Stimulated activated CD4-positive, alpha-beta T cell treated with anti-CD3 and anti-CD28 coated beads, Interleukin-15, amount 100 ng/mL, for 24 hours (primary cell): ENCODE measurements at regions not wholly inside any gene's neighbourhood (a gene's known extent, or its start where the extent isn't known, plus 50 kb on each side); places are given as distances from the start of the nearest gene placed in this dataset.
"Not testable (repeated sequence)": the region's sequence is repeated elsewhere in the genome, so short reads cannot be mapped to it uniquely, and the experiment has no call there.

Experiments used
- DNase-seq: peaks from one replicate; pipeline ENCODE4 v3.0.0-alpha.2; 2020

GRCh38 chr6:82118150-82118562 lies 129.4 kb downstream of the IBTK start:
- DNase-seq: no peak

DNA sequence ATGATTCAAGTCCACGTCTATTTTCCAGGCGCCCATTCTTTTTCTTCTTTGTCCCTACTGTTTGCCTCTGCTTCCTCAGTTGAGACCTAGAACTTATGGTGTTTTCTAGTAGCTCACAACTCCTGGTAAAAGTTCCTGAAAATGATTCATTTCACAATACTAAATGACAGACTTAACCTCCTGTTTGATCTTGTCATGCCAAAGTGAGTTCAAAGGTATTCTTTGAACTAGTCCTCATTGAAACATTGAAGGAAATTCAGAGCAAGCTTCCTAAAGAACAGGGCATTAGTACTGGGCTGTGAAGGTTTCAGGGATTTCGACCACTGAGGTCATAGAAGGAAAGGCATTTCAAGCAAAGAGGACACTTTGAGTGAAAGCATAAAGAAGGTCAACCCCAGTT lies 132.8 kb downstream of the IBTK start:
- DNase-seq: no peak

DNA sequence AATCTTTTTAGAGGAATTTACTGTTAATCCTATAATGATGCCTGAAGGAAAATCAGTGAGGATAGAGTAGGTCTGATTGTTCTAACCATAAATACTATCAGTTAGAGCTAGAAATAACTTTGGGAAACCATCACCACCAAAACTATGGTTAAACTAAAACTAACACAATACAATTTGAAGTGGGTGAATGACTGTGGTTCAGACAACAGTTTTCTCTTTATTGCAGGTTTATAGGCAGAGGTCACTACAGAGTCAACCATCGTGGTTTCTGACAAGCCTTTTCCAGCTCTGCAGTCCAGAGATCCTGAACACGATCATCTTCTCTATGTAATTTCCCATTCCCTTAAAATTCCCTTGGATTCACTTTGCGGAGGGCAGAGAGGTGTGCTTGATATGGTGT lies 134.3 kb downstream of the IBTK start:
- no peak for DNase-seq

GRCh38 chr6:82111818-82112217 lies 135.7 kb downstream of the IBTK start:
- DNase-seq: no peak

GRCh38 chr6:82111114-82111513 lies 136.4 kb downstream of the IBTK start:
- DNase-seq: no peak

DNA sequence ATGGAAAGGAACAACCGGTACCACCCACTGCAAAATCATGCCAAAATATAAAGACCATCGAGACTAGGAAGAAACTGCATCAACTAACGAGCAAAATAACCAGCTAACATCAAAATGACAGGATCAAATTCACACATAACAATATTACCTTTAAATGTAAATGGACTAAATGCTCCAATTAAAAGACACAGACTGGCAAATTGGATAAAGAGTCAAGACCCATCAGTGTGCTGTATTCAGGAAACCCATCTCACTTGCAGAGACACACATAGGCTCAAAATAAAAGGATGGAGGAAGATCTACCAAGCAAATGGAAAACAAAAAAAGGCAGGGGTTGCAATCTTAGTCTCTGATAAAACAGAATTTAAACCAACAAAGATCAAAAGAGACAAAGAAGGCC lies 144.4 kb downstream of the IBTK start:
- not testable (repeated sequence) for DNase-seq

DNA sequence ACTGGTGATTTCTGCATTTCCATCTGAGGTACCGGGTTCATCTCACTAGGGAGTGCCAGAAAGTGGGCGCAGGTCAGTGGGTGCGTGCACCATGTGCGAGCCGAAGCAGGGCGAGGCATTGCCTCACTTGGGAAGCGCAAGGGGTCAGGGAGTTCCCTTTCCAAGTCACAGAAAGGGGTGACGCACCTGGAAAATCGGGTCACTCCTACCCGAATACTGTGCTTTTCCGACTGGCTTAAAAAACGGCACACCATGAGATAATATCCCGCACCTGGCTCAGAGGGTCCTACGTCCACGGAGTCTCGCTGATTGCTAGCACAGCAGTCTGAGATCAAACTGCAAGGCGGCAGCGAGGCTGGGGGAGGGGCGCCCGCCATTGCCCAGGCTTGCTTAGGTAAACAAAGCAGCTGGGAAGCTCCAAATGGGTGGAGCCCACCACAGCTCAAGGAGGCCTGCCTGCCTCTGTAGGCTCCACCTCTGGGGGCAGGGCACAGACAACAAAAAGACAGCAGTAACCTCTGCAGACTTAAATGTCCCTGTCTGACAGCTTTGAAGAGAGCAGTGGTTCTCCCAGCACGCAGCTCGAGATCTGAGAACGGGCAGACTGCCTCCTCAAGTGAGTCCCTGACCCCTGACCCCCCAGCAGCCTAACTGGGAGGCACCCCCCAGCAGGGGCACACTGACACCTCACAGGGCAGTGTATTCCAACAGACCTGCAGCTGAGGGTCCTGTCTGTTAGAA lies 146.0 kb downstream of the IBTK start:
- not testable (repeated sequence) for DNase-seq

DNA sequence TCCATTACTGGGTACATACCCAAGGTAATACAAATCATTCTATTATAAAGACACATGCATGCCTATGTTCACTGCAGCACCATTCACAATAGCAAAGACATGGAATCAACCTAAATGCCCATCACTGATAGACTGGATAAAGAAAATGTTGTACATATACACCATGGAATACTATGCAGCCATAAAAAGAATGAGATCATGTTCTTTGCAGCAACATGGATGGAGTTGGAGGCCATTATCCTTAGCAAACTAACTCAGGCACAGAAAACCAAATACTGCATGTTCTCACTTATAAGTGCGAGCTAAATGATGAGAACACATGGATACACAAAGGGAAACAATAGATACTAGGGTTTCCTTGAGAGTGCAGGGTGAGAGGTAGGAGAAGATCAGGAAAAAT lies 146.8 kb downstream of the IBTK start:
- not testable (repeated sequence) for DNase-seq

GRCh38 chr6:82097676-82098075 lies 149.9 kb downstream of the IBTK start:
- DNase-seq: no peak

GRCh38 chr6:82095091-82095490 lies 152.5 kb downstream of the IBTK start:
- no peak for DNase-seq

- no peak for DNase-seq
These were observed 153.3 kb downstream of the IBTK start for GRCh38 chr6:82094166-82094806.

- no peak for DNase-seq
These were observed 158.4 kb downstream of the IBTK start for GRCh38 chr6:82088978-82089771.

DNA sequence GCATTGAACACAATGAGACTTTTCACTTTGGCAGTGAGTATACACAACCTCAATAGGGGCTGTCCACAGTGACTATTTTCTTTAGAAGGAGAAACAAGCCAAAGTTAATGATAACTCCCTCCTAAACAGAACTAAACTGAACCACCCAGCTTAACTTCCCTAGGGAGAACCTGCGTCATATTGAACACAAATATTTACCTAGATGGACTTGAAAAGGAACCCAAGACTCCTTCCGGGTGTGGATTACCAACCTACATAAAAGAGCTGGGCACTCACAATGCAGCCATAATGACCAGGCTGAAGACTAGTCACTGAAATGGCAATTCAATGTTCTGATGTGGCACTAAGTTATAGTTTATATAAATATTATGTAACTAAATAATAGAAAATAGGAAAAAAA lies 160.6 kb downstream of the IBTK start:
- DNase-seq: no peak

DNA sequence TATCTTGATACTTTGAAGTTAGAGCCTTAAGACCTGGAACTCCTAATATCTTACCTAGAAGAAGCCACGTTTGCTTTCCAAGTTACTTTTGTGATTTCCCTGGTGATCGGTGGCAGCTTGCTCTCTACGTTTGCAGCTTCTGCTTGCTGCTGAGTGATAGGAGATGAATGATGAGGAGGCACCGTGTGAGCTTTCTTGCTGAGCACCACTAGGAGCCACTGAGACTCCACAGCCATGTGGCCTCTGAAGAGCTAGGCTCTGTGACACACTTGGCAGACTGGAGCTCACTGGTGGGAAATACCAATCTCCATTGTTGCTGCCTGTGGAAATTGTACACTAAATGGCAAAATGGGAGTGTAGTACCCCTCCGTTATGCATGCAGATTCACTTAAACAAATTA lies 161.8 kb downstream of the IBTK start:
- DNase-seq: no peak

DNA sequence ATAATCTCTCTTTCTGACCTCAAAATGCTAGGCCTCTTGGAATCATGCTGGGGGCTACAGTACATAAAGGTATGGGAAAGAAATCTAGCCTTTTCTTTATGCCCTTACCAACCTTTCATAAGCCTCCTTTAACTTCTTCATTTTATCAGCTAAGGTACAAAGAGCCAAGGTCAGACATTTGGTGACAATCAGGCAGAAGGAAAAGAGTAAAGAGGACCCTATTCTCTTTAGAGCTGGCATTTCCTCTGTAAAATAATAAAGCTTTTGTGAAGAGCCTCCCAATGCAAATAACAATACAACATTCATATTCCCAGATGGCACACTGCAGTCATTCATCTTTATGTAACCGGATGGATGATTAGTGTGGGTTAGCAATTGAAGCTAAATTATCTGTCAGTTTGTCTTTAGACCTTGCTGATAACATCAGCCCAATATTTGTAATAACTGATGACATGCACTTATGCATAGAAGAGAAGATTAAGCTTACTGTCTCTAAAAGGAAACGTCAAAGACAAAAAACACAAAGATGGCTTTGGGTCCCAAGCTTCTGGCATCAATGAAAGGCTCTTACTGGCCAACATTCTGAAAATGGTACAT lies 163.1 kb downstream of the IBTK start:
- DNase-seq: no peak

- DNase-seq: no peak
These were observed 163.9 kb downstream of the IBTK start for GRCh38 chr6:82083646-82084045.

DNA sequence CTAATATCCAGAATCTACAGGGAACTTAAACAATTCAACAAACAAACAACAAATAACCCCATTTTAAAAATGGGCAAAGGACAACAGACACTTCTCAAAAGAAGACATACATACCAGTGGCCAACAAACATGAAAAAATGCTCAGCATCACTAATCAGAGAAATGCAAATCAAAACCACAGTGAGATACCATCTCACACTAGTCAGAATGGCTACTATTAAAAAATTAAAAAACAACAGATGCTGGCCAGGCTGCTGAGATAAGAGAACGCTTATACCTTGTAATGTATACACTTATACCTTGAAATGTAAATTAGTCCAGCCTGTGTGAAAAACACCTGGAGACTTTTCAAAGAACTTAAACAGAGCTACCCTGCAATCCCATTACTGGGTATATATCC lies 166.8 kb downstream of the IBTK start:
- DNase-seq: no peak

DNA sequence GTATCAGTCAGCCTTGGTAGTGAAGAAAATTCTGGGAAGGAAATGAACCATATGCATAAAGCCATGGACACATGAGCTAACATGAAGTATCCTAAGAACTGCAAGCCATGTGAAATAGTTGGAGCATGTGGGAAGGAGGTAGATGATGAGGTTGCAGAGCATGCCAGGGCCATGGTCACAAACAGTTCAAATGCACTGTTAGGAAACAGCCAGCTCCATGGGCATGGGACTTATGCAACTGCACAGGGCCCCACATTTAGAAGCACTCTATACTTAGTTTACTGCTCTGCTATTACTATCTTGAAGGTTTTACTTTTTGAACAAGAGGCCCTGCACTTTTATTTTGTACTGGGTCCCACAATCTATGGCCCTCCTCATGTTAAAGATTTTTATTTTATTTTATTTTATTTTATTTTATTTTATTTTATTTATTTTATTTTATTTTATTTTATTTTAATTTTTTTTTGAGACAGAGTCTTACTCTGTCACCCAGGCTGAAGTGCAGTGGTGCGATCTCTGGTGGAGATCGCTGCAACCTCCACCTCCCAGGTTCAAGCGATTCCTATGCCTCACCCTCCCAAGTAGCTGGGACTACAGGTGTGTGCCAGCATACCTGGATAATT lies 169.1 kb downstream of the IBTK start:
- DNase-seq: no peak

- no peak for DNase-seq
These were observed 170.6 kb downstream of the IBTK start for GRCh38 chr6:82076916-82077315.

DNA sequence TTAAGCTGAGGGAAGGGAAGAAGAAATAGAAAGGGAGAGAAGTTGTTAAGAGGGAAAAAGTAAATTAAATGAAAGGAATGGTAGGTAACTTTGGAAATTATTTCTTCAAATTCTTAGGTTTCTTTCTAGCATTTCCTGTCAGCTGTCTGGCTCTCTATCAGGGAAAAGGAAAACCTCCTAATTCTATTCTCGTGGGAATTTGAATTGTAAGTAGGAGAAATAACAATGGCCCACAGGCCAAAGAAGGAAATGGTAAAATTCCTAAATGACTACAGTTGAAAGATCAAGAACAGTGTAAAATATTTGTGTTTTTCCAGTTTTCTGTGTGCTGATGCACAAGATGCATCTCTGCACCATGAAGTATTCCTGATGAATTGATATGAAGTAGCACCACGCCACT lies 173.0 kb downstream of the IBTK start:
- no peak for DNase-seq

- DNase-seq: no peak
These were observed 174.1 kb downstream of the IBTK start for GRCh38 chr6:82073484-82073883.

DNA sequence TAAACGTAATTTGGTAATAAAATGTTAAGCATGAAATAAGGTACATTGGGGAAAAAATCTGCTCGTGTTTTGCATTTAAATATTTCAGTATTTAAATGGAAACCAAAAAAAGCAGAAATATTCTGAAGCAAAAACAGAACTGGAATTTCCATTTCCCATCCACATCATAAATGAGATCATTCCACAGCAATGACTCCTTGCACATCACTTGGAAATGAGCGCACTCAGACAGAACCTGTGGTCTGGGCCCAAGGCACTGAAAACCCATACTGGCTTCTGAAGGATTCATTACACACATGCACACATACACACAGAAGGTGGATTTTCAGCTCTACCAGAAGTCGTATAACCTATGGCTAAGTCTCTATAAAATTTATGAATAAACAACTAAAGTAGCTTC lies 174.8 kb downstream of the IBTK start:
- no peak for DNase-seq

- DNase-seq: no peak
These were observed 175.4 kb downstream of the IBTK start for GRCh38 chr6:82072121-82072521.
